EH (cell line): ENCODE measurements at regions not wholly inside any gene's neighbourhood (a gene's known extent, or its start where the extent isn't known, plus 50 kb on each side); places are given as distances from the start of the nearest gene placed in this dataset.
"Not testable (repeated sequence)": the region's sequence is repeated elsewhere in the genome, so short reads cannot be mapped to it uniquely, and the experiment has no call there.

Experiments
- DNase-seq: peaks from one replicate; pipeline ENCODE4 v3.0.0-alpha.2; 2015; ENCODE audit warnings: low read depth

DNA sequence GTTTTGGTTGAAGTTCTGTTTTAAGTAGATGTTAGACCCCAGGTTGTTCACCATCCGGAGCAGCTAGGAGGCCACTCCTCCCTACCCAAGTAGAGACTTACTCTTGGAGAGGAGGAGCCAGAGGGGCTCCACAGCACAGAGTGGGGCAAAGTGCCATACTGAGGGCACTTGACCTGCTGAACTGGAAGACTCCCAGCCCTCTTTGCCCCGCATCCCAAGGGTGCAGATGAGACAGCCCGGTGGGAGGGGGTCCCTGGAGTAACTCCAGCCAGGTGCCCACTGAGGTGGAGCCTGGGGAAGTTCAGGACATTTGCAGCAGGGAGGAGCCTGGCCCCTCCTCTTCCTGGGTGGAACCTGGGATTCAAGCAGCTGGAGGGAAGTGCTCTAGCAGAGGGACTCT lies 102.1 kb upstream of the GPR6 start:
- no peak for DNase-seq

DNA sequence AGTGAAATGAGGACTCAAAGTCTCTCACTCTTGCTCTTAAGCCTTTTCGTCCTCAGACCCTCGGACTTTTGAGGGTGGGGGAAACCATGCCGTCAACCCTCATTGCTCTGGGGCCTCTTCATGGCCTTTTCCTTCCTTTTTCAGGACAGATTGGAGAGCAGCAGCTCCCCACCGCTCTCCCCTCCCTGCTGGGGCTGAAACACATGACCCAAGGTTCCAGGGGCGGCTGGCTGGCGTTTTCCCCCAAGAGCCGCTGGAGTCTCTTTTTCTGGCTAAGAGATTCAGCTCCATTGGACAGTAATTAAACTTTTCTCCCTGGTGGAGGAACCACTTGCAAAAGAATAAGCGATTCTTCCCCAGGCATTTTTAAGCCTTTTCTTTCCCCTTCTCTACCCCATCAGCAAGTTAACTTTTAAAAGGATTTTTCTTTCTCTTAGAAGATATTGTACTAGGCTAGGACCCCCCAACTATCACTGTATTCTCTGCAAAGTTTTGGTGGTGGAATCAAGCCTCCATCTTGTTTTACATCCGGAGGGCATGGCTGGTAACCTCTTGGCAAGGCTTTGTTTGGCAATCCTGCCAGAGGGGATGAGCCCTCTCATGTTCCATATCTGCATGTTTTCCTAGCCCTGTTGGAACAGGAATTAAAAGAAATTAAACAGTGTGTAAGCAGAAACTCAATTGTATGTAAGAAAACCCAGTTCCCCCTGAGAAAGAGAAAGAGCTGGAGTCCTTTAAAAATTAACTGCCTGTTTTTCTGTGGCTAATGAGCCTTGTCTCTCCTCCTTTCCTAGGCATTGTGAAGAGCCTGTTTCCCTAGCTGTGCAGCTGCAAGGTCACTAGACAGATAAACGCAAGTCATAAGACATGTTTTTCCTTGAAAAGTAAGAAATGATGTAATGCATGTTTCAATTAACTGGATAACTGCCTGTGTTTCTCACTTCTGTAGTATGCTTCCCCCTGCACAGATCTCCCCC lies 100.8 kb upstream of the GPR6 start:
- no peak for DNase-seq

DNA sequence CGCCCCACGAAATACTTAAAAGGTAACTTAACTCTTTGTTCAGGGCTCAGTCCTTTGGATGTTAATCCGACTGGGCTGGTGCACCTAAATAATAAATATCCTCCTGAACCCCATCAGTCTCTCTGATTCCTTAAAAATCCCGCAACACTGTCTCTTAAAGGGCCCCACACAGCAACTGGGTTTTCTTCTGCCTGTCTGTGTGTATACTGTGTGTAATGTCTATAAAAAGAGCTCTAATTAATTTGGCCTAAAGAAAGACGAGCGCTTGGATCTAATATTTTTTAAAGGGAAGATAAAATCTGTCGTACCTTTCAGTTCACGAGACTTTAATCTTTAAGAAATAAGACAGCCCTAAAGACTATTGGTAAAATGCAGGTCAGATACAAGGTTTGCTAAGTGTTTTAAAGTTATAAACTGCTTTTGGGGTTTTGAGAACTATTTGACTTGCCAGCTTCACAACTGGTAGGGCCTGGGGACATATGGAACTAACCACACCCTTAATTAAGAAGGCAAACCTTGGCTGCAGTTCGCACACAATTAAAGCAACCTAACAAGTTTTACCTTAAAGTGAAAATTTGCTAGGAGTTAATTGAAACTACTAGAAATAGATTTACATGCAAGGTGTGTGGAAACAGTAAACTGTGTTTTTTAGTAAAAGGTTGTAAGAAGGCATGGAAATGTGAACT lies 100.0 kb upstream of the GPR6 start:
- DNase-seq = not testable (repeated sequence)

DNA sequence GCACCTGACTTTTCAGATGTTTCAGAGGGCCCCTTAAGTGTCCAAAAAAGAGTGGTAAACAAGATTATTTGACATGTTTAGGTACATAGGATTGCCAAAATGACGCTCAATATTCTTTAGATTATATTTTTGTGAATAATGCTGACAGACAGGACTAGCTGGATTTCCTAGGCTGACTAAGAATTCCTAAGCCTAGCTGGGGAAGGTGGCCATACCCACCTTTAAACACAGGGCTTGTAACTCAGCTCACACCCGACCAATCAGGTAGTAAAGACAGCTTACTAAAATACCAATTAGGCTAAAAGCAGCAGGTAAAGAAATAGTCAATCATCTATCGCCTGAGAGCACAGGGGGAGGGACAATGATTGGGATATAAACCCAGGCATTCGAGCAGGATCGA lies 99.0 kb upstream of the GPR6 start:
- DNase-seq = not testable (repeated sequence)

GRCh38 chr6:109879521-109879920 lies 98.6 kb upstream of the GPR6 start:
- no peak for DNase-seq

DNA sequence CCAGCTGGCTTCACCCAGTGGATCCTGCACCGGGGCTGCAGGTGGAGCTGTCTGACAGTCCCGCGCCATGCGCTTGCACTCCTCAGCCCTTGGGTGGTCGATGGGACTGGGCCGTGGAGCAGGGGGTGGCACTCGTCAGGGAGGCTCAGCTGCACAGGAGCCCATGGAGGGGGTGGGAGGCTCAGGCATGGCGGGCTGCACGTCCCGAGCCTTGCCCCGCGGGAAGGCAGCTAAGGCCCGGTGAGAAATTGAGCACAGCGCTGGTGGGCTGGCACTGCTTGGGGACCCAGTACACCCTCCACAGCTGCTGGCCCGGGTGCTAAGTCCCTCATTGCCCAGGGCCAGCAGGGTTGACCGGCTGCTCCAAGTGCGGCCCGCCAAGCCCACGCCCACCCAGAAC lies 97.0 kb upstream of the GPR6 start:
- DNase-seq = not testable (repeated sequence)

GRCh38 chr6:109881953-109882490 lies 96.1 kb upstream of the GPR6 start:
- DNase-seq = peak; percentile 16

GRCh38 chr6:109891924-109892323 lies 86.2 kb upstream of the GPR6 start:
- DNase-seq = no peak

- DNase-seq = no peak
Observed at GRCh38 chr6:109892451-109893435, 85.4 kb upstream of the GPR6 start.

- no peak for DNase-seq
Observed at GRCh38 chr6:109893606-109894005, 84.5 kb upstream of the GPR6 start.

DNA sequence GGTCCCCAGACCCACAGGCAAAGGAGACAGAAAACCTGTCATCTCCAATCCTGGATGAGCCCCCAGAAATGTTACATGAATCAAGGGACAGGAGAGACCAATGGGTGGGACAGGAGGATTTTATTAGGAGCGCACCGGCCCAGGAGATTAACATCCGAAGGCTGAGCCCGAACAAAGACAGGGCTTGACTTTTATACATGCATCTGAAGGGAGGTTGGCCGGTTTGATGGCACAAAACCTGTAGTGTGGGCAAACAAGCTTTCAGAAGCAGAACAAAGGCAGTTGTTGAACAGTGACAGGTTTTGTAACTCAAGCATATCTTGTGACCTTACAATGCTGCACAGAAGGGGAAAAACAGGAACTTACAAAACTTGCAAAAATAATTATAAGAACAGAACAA lies 83.9 kb upstream of the GPR6 start:
- no peak for DNase-seq

GRCh38 chr6:109896341-109896740 lies 81.8 kb upstream of the GPR6 start:
- DNase-seq = peak; percentile 50

GRCh38 chr6:109897025-109897424 lies 81.1 kb upstream of the GPR6 start:
- DNase-seq = no peak

GRCh38 chr6:109897561-109898080 lies 80.5 kb upstream of the GPR6 start:
- no peak for DNase-seq

DNA sequence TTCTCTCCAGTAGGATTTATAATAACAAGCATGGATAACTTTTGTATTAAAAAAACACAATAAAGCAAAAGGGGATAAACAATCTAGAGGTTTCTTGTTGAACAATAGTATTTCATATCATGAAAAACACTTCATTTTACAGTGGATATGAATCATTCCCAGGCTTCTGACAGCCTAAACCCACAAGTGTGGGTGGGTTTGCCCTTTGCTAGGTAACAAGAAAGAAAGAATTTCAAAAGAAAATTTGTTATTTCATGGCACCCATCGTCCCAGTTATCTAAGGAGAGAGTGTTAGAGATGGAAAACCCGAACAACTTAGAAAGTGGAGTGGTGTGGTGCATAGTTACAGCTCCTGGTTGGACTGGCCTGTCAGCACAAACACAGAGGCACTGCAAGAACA lies 76.1 kb upstream of the GPR6 start:
- no peak for DNase-seq

- DNase-seq = no peak
Observed at GRCh38 chr6:109902870-109903269, 75.2 kb upstream of the GPR6 start.

- no peak for DNase-seq
Observed at GRCh38 chr6:109910571-109910970, 67.5 kb upstream of the GPR6 start.

DNA sequence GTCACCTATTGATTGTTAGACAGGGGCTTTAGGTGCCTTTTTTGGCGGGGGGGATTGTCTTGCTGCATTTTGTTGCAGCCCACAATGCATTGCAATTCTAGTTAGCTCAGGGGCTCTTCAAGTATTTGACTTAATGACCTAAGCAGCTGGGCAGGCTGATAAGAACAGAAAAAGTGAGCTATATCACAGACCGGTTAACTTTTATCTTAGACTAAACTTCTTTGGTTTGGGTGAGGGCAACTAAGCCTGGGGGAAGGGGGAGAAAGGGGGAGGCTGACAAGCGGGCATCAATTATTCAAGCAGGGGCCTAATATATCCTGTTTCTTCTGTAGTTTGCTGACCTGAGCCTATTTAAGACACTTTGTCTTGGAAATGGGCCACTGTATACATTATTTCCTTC lies 66.0 kb upstream of the GPR6 start:
- DNase-seq = no peak

GRCh38 chr6:109912952-109913351 lies 65.2 kb upstream of the GPR6 start:
- no peak for DNase-seq

DNA sequence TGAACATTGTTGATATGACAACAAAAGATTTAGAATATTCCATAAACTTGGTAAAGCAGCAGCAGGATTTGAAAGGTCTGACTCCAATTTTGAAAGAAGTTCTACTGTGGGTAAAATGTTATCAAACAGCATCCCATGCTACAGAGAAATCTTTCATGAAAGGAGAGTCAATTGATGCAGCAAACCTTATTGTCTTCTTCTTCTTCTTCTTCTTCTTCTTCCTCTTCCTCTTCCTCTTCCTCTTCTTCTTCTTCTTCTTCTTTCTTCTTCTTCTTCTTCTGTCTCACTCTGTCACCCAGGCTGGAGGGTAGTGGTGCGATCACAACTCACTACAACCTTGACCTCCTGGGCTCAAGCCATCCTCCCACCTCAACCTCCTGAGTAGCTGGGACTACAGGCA lies 62.4 kb upstream of the GPR6 start:
- DNase-seq = not testable (repeated sequence)

DNA sequence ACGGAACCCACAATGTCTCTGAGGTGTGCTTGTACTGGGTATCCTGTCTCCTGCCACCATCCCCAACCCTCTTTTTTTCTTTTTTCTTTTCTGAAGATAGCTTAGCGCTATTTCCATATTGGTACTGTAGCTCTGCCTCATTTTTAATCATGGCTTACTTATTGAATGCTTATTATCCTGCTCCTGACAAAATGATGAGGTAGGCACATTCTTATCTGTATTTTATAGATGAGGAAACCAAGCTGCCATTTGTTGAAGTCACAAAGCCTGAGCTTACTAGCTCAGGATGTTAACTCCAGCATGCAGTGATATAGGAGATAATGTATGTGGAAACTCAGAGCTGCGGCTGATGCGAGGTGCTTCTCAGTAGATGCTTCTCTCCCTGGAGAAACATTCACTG lies 61.4 kb upstream of the GPR6 start:
- DNase-seq = no peak

DNA sequence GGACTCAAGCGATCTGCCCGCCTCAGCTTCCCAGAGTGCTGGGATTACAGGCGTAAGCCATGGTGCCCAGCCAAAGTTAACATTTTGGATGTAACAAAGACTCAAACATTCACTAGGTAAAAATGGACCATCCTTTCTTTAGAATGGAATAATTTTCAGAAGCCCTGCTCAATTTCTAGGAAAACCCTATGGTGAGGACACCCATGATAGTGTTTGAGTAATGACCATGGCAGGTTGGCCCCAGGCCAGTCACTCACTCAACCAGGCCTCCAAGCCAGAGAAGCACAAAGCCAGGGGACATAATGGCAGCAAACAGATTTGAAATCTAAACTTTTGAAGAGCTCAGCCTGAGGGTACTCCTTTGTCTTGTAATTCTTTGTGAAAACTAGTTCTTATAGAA lies 59.9 kb upstream of the GPR6 start:
- DNase-seq = no peak
